ENCODE measurements at regions not wholly inside any gene's neighbourhood (a gene's known extent, or its start where the extent isn't known, plus 50 kb on each side); places are given as distances from the start of the nearest gene placed in this dataset.
A peak's percentile ranks its signal among the peaks of the same experiment; 100 is the strongest.

DNA sequence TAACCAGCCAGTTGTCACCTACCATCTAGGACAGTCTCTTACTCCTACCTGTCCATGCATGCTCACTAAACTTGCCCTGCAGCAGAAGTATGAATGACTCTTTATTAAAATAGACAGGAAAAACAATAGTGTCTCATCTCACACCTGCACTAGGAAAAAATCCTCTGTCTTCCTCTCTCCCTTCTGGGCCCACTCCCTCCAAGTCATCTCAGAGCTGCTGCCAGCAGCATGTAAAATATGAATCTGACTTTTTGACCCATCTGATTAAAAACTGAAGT lies 93.5 kb upstream of the THBS1 start:
- ChIA-PET POLR2A (no interaction called here), CTCF (no interaction called here)
- no TSS peak for BruUV-seq (replicated peaks)
- no peak overlapping the region for H3K9ac ChIP-seq (replicated peaks; ENCODE audit: extremely low read depth, insufficient read depth, low read length)
- intact Hi-C loops (cut with micrococcal nuclease) (no loop called here), dilution Hi-C loops (cut with MboI; ENCODE audit: extremely low pct_ligation_motif_present, low sequenced_read_pairs) (no loop called here)
- peaks cover 7% of the 10 kb centered on the region for H3K4me1 ChIP-seq (ENCODE audit: control insufficient read depth, extremely low read depth, insufficient read depth, low read length)
- H3K27me3 ChIP-seq (ENCODE audit: control insufficient read depth in 2 of 2, insufficient read depth in 2 of 2, low read length in 2 of 2) = no peaks in the 10 kb centered on the region
- no peak overlapping the region for H3K27ac ChIP-seq (ENCODE audit: insufficient read depth, low read depth, low read length)
- H3K4me2 ChIP-seq (ENCODE audit: insufficient read depth, low read length) = no peak overlapping the region
- no peaks in the 10 kb centered on the region for H3K36me3 ChIP-seq (ENCODE audit: control insufficient read depth in 2 of 2, extremely low read depth in 1 of 2, insufficient read depth in 2 of 2, low read length in 2 of 2)
- no peak for FAIRE-seq
- no peak overlapping the region for H3K4me3 ChIP-seq (replicated peaks in 1 of 3; ENCODE audit: insufficient read depth in 1 of 3, low read depth in 1 of 3, low read length in 3 of 3)
- no peaks in the 10 kb centered on the region for H3K9me3 ChIP-seq (replicated peaks; ENCODE audit: control insufficient read depth, insufficient read depth, low read length)
- H3K9me1 ChIP-seq (replicated peaks; ENCODE audit: control insufficient read depth, extremely low read depth, insufficient read depth, low read length) = no peaks in the 10 kb centered on the region
- H3K79me2 ChIP-seq (ENCODE audit: control insufficient read depth, insufficient read depth, low read length) = no peaks in the 10 kb centered on the region
- no peak for DNase-seq (ENCODE audit: low read depth, low spot score)
- H2AFZ ChIP-seq (ENCODE audit: low read depth, low read length) = no peak overlapping the region
- TF ChIP-seq, protein P1, sequence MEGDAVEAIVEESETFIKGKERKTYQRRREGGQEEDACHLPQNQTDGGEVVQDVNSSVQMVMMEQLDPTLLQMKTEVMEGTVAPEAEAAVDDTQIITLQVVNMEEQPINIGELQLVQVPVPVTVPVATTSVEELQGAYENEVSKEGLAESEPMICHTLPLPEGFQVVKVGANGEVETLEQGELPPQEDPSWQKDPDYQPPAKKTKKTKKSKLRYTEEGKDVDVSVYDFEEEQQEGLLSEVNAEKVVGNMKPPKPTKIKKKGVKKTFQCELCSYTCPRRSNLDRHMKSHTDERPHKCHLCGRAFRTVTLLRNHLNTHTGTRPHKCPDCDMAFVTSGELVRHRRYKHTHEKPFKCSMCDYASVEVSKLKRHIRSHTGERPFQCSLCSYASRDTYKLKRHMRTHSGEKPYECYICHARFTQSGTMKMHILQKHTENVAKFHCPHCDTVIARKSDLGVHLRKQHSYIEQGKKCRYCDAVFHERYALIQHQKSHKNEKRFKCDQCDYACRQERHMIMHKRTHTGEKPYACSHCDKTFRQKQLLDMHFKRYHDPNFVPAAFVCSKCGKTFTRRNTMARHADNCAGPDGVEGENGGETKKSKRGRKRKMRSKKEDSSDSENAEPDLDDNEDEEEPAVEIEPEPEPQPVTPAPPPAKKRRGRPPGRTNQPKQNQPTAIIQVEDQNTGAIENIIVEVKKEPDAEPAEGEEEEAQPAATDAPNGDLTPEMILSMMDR (IDR thresholded peaks at IDR 0.05; ENCODE audit: extremely low read depth in 1 of 2, insufficient read depth in 1 of 2, low read depth in 1 of 2, low read length in 2 of 2) = no peak
- no peaks in the 10 kb centered on the region for H4K20me1 ChIP-seq (replicated peaks; ENCODE audit: control insufficient read depth, extremely low read depth, insufficient read depth, low read length)

DNA sequence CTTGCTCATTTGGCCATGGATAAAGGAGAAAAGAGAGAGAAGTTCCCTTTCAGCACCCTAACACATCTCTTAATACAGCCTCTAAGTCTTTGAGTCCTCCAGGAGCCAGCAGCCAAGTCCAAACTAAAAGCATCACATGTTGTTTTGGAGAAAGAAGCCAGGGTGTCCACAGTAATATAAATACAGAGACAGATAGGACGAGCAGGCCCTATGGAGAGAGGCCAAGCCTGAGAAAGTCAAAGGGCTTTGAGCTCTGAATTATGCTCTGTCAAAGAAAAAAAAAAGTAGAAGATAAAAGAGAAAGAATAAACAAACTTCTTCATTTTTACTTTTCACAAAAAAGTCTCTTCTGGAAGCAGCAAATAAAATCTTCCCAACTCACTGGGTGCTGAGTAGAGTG lies 92.4 kb upstream of the THBS1 start:
- intact Hi-C loops (cut with micrococcal nuclease) = no loop called here
- no peaks in the 10 kb centered on the region for H4K20me1 ChIP-seq (replicated peaks; ENCODE audit: control insufficient read depth, extremely low read depth, insufficient read depth, low read length)
- DNase-seq (ENCODE audit: low read depth, low spot score) (peak; percentile 29), FAIRE-seq (no peak)
- peak overlapping the region; percentile 79 for H2AFZ ChIP-seq (ENCODE audit: low read depth, low read length)
- H3K36me3 ChIP-seq (ENCODE audit: control insufficient read depth in 2 of 2, extremely low read depth in 1 of 2, insufficient read depth in 2 of 2, low read length in 2 of 2) = no peaks in the 10 kb centered on the region
- no peak overlapping the region for H3K9ac ChIP-seq (replicated peaks; ENCODE audit: extremely low read depth, insufficient read depth, low read length)
- H3K9me3 ChIP-seq (replicated peaks; ENCODE audit: control insufficient read depth, insufficient read depth, low read length) = no peaks in the 10 kb centered on the region
- peaks cover 7% of the 10 kb centered on the region for H3K4me1 ChIP-seq (ENCODE audit: control insufficient read depth, extremely low read depth, insufficient read depth, low read length)
- no peak overlapping the region for H3K4me2 ChIP-seq (ENCODE audit: insufficient read depth, low read length)
- TF ChIP-seq POLR2A (IDR thresholded peaks at IDR 0.05; ENCODE audit: low read depth, low read length) (no peak), POLR2AphosphoS5 (IDR thresholded peaks at IDR 0.05; ENCODE audit: insufficient read depth, low read depth, low read length) (no peak), EZH2 (IDR thresholded peaks at IDR 0.05; ENCODE audit: borderline replicate concordance, low read depth, low read length, severe bottlenecking) (no peak), JUN (IDR thresholded peaks at IDR 0.05; ENCODE audit: borderline replicate concordance, insufficient read depth, insufficient read length, low read depth) (no peak), GATA2 (IDR thresholded peaks at IDR 0.05; ENCODE audit: insufficient read depth, insufficient read length, low read depth, low read length) (no peak), MYC (IDR thresholded peaks at IDR 0.05; ENCODE audit: low read depth, low read length) (no peak), FOS (IDR thresholded peaks at IDR 0.05; ENCODE audit: borderline replicate concordance, insufficient read depth, low read length) (no peak)
- TF ChIP-seq, protein P1 (IDR thresholded peaks at IDR 0.05; ENCODE audit: extremely low read depth in 1 of 2, insufficient read depth in 1 of 2, low read depth in 1 of 2, low read length in 2 of 2) = no peak
- TF ChIP-seq, protein P2, sequence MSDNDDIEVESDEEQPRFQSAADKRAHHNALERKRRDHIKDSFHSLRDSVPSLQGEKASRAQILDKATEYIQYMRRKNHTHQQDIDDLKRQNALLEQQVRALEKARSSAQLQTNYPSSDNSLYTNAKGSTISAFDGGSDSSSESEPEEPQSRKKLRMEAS (IDR thresholded peaks at IDR 0.05; ENCODE audit: insufficient read depth, insufficient read length) = no peak
- H3K9me1 ChIP-seq (replicated peaks; ENCODE audit: control insufficient read depth, extremely low read depth, insufficient read depth, low read length) = no peaks in the 10 kb centered on the region
- ChIA-PET CTCF (interaction anchor here (0.6 to 1.6 kb wide), 6 partner anchors 12 to 300 kb away, joined by 3 to 4 read pairs (median 3); no protein-coding TSS in a partner anchor), POLR2A (no interaction called here)
- H3K27ac ChIP-seq (ENCODE audit: insufficient read depth, low read depth, low read length) = no peak overlapping the region
- H3K79me2 ChIP-seq (ENCODE audit: control insufficient read depth, insufficient read depth, low read length) = no peaks in the 10 kb centered on the region
- no TSS peak for BruUV-seq (replicated peaks)
- H3K4me3 ChIP-seq (replicated peaks in 1 of 3; ENCODE audit: insufficient read depth in 1 of 3, low read depth in 1 of 3, low read length in 3 of 3) = no peak overlapping the region
- H3K27me3 ChIP-seq (ENCODE audit: control insufficient read depth in 2 of 2, insufficient read depth in 2 of 2, low read length in 2 of 2) = no peaks in the 10 kb centered on the region
- dilution Hi-C loops (cut with MboI; ENCODE audit: extremely low pct_ligation_motif_present, low sequenced_read_pairs) = no loop called here

Measured in endothelial cell of umbilical vein (primary cell).